GM12874 (cell line): ENCODE measurements at regions not wholly inside any gene's neighbourhood (a gene's known extent, or its start where the extent isn't known, plus 50 kb on each side); places are given as distances from the start of the nearest gene placed in this dataset.

Source experiments
- CTCF ChIP-seq: IDR thresholded peaks from 2 replicates; pipeline ENCODE4 v1.5.1; 2011; ENCODE audit warnings: low read depth, mild to moderate bottlenecking, control low read depth, low read length, moderate library complexity; ENCODE audit not compliant: insufficient read depth

GRCh38 chr16:66250686-66251431 is 115.6 kb upstream of the CDH5 start:
- TF ChIP-seq CTCF: no peak

GRCh38 chr16:66247516-66248481 is 118.7 kb upstream of the CDH5 start:
- no peak for TF ChIP-seq CTCF

GRCh38 chr16:66245868-66246267 is 120.6 kb upstream of the CDH5 start:
- TF ChIP-seq CTCF: no peak

- TF ChIP-seq CTCF: no peak
Observed at GRCh38 chr16:66245072-66245471, 121.4 kb upstream of the CDH5 start.

- TF ChIP-seq CTCF: no peak
Observed at GRCh38 chr16:66242672-66243071, 123.8 kb upstream of the CDH5 start.

GRCh38 chr16:66240631-66241395 is 125.7 kb upstream of the CDH5 start:
- no peak for TF ChIP-seq CTCF

- TF ChIP-seq CTCF: no peak
Observed at GRCh38 chr16:66240088-66240487, 126.4 kb upstream of the CDH5 start.
